HL-60 (cell line): ENCODE measurements at regions not wholly inside any gene's neighbourhood (a gene's known extent, or its start where the extent isn't known, plus 50 kb on each side); places are given as distances from the start of the nearest gene placed in this dataset.

Source experiments
- DNase-seq, 2 experiments: peaks; one replicate each; pipeline ENCODE4 v3.0.0-alpha.2; 2010 to 2020; ENCODE audit warnings: low read depth in 1 of 2, low spot score in 1 of 2
- H3K27ac ChIP-seq: fragments of 250-450 bp; sonication (Bioruptor Pico); replicated peaks from 2 replicates; pipeline ENCODE4 v1.5.1; 2020; ENCODE audit warnings: mild to moderate bottlenecking, moderate library complexity
- H3K27me3 ChIP-seq: fragments of 250-450 bp; sonication (Bioruptor Pico); 2 replicates; pipeline ENCODE4 v1.5.1; 2021; ENCODE audit warnings: mild to moderate bottlenecking, moderate library complexity; ENCODE audit not compliant: insufficient read depth, poor library complexity, severe bottlenecking
- H3K4me3 ChIP-seq: replicated peaks from 2 replicates; pipeline ENCODE4 v1.5.1; 2011; ENCODE audit warnings: mild to moderate bottlenecking, control low read depth, low read length; ENCODE audit not compliant: insufficient read depth
- GABPA ChIP-seq: IDR thresholded peaks from 2 replicates; pipeline ENCODE4 v1.6.1; 2012; ENCODE audit warnings: low read depth
- POLR2AphosphoS5 ChIP-seq: IDR thresholded peaks from 2 replicates; pipeline ENCODE4 v1.6.1; 2012; ENCODE audit warnings: low read depth
- SPI1 ChIP-seq: IDR thresholded peaks from 2 replicates; pipeline ENCODE4 v1.6.1; 2012; ENCODE audit warnings: low read depth, mild to moderate bottlenecking, borderline replicate concordance
- TF ChIP-seq, protein P1 (sequence below): IDR thresholded peaks from 2 replicates; pipeline ENCODE4 v1.6.1; 2012; ENCODE audit warnings: low read depth; ENCODE audit not compliant: insufficient replicate concordance
- TF ChIP-seq, protein P2 (sequence below): IDR thresholded peaks from one replicate; pipeline ENCODE4 v1.5.1; 2011; ENCODE audit warnings: low read length, control low read depth, inconsistent platforms; ENCODE audit not compliant: insufficient read depth

DNA sequence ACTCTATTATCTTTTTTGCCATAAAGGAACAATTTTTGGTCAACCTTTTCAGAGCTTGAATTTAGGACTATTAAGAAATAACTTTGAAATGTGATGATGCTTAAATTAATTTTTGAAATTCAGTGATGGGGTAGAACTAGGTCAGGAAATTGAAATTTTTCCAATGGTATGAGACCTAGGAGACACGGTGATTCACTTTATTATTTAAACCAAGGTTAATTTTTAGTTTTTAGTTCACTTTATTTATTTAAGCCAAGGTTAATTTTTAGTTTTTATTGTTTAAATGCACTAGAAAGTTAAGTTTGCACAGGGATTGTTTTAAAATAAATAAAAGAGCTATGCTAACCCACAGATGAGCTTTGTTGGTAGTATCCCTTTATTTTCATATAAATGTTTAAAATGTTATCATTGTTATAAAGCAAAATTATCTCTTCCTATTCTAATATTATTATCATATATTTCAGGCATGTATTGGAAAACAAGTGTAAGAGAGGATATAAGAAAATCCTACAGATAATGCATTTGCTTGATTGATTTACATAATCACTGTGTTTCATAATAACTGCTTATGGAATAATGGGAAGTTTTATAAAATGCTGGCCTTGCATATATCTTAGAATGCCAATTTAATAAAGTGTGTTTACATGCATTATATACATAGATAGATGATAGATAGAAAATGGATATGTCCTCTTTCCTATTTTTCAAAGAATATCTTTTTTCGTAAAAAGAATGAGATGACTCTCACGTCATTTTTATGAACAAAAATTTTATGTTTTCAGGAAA lies 163.6 kb downstream of the HGF start:
- H3K4me3 ChIP-seq, result no peak overlapping the region
- DNase-seq, result no peak
- no peak overlapping the region for H3K27ac ChIP-seq
- no peaks in the 10 kb centered on the region for H3K27me3 ChIP-seq
- TF ChIP-seq GABPA (no peak), SPI1 (no peak), POLR2AphosphoS5 (no peak)
- TF ChIP-seq, protein P1, sequence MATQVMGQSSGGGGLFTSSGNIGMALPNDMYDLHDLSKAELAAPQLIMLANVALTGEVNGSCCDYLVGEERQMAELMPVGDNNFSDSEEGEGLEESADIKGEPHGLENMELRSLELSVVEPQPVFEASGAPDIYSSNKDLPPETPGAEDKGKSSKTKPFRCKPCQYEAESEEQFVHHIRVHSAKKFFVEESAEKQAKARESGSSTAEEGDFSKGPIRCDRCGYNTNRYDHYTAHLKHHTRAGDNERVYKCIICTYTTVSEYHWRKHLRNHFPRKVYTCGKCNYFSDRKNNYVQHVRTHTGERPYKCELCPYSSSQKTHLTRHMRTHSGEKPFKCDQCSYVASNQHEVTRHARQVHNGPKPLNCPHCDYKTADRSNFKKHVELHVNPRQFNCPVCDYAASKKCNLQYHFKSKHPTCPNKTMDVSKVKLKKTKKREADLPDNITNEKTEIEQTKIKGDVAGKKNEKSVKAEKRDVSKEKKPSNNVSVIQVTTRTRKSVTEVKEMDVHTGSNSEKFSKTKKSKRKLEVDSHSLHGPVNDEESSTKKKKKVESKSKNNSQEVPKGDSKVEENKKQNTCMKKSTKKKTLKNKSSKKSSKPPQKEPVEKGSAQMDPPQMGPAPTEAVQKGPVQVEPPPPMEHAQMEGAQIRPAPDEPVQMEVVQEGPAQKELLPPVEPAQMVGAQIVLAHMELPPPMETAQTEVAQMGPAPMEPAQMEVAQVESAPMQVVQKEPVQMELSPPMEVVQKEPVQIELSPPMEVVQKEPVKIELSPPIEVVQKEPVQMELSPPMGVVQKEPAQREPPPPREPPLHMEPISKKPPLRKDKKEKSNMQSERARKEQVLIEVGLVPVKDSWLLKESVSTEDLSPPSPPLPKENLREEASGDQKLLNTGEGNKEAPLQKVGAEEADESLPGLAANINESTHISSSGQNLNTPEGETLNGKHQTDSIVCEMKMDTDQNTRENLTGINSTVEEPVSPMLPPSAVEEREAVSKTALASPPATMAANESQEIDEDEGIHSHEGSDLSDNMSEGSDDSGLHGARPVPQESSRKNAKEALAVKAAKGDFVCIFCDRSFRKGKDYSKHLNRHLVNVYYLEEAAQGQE, result no peak
- TF ChIP-seq, protein P2, sequence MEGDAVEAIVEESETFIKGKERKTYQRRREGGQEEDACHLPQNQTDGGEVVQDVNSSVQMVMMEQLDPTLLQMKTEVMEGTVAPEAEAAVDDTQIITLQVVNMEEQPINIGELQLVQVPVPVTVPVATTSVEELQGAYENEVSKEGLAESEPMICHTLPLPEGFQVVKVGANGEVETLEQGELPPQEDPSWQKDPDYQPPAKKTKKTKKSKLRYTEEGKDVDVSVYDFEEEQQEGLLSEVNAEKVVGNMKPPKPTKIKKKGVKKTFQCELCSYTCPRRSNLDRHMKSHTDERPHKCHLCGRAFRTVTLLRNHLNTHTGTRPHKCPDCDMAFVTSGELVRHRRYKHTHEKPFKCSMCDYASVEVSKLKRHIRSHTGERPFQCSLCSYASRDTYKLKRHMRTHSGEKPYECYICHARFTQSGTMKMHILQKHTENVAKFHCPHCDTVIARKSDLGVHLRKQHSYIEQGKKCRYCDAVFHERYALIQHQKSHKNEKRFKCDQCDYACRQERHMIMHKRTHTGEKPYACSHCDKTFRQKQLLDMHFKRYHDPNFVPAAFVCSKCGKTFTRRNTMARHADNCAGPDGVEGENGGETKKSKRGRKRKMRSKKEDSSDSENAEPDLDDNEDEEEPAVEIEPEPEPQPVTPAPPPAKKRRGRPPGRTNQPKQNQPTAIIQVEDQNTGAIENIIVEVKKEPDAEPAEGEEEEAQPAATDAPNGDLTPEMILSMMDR, result no peak

DNA sequence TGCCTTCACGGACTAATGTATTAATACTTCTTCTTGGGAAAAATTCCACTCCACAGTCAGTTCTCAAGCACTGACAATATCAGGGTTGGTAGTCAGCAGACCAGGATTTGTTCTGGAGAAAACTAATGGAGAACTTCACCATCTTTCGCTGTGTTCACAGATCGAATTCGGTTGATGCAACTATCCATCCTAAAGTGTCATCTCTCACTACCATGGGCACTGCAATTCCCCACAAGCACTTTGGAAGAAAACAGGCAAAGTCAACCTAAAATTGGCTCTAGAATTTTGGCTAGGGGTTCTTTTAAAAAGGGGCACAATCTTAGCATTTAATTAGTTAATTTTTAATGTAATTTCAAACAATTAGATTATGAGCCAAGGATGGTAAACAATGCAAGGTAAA lies 164.4 kb downstream of the HGF start:
- Histone ChIP-seq H3K27me3 (no peaks in the 10 kb centered on the region), H3K27ac (no peak overlapping the region), H3K4me3 (no peak overlapping the region)
- no peak for DNase-seq
- TF ChIP-seq GABPA (no peak), SPI1 (no peak), POLR2AphosphoS5 (no peak)
- TF ChIP-seq, protein P1, result no peak
- TF ChIP-seq, protein P2, result no peak

DNA sequence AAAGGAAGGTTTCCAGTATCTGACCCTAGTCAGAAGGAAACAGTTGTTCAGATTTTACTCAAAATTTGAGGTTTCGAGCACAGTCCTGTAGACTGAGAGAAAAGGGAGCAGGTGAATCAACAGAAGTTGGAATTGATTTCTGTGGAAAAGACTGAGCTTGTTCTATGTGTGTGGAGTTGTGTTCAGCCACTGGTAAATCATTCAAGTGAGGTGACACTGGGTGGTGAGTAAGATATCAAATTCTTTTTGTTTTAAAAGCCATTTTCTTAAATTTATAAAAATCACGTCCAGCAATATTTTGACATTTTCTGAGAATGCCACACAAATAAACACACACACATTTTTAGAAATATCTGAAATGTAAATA lies 165.1 kb downstream of the HGF start:
- Histone ChIP-seq H3K27me3 (no peaks in the 10 kb centered on the region), H3K4me3 (no peak overlapping the region), H3K27ac (no peak overlapping the region)
- TF ChIP-seq, protein P2, result no peak
- TF ChIP-seq POLR2AphosphoS5, result no peak
- TF ChIP-seq, protein P1, result no peak
- no peak for TF ChIP-seq GABPA
- TF ChIP-seq SPI1, result no peak
- no peak for DNase-seq
